SK-N-SH (cell line): ENCODE measurements at regions not wholly inside any gene's neighbourhood (a gene's known extent, or its start where the extent isn't known, plus 50 kb on each side); places are given as distances from the start of the nearest gene placed in this dataset.

Experiments used
- CTCF ChIA-PET: fragments of 300-600, 350-600 bp; formaldehyde crosslinking; extraction: SDS; loops from one replicate; lab custom pipeline; 2021; lab: Yijun Ruan, JAX
- POLR2A ChIA-PET: fragments of 350-600 bp; sonication (Branson Sonifier 250); formaldehyde crosslinking; extraction: SDS; loops from one replicate; lab custom pipeline; 2020; ENCODE audit warnings: antibody characterized with exemption, inconsistent platforms; lab: Yijun Ruan, JAX
- DNase-seq: peaks from one replicate; pipeline ENCODE4 v3.0.0; 2012
- H2AFZ ChIP-seq: fragments of 200-600 bp; sonication (generic); 2 replicates; pipeline ENCODE4 v1.8.1; 2016; ENCODE audit warnings: antibody characterized with exemption, mild to moderate bottlenecking, low read depth
- H3F3A ChIP-seq: fragments of 200-600 bp; sonication (generic); replicated peaks from 2 replicates; pipeline ENCODE3; 2016; ENCODE audit warnings: antibody characterized with exemption, mild to moderate bottlenecking; ENCODE audit not compliant: insufficient read depth
- H3K27ac ChIP-seq, 2 experiments: fragments of 200-500 bp in 1 of 2; fragments of 200-600 bp in 1 of 2; sonication (Bioruptor generic) in 1 of 2; sonication (generic), shearing (Covaris generic) in 1 of 2; 2 replicates each; pipeline versions ENCODE4 v1.5.1 to v1.6.1; 2014 to 2016; ENCODE audit warnings: low read depth in 2 of 2, inconsistent platforms in 1 of 2, low read length in 1 of 2, mild to moderate bottlenecking in 1 of 2, mixed read lengths in 1 of 2
- H3K27me3 ChIP-seq: fragments of 200-600 bp; sonication (generic), shearing (Covaris generic); 2 replicates; pipeline ENCODE4 v1.6.1; 2016; ENCODE audit warnings: mixed run types; ENCODE audit not compliant: insufficient read depth
- H3K36me3 ChIP-seq, 2 experiments: fragments of 200-500 bp in 1 of 2; fragments of 200-600 bp in 1 of 2; sonication (Bioruptor generic) in 1 of 2; sonication (generic) in 1 of 2; replicated peaks in 1 of 2; 2 replicates each; pipeline versions ENCODE3 to v1.5.1; 2014 to 2016; ENCODE audit warnings: low read length in 1 of 2, mild to moderate bottlenecking in 1 of 2; ENCODE audit not compliant: insufficient read depth in 2 of 2, control insufficient read depth in 1 of 2
- H3K4me1 ChIP-seq, 2 experiments: fragments of 200-500 bp in 1 of 2; fragments of 200-600 bp in 1 of 2; sonication (Bioruptor generic) in 1 of 2; sonication (generic), shearing (Covaris generic) in 1 of 2; 2 replicates each; pipeline versions ENCODE4 v1.5.1 to v1.6.1; 2014 to 2016; ENCODE audit warnings: low read depth in 1 of 2, low read length in 1 of 2, mixed run types in 1 of 2; ENCODE audit not compliant: insufficient read depth in 2 of 2, control insufficient read depth in 1 of 2
- H3K4me2 ChIP-seq: fragments of 200-600 bp; sonication (generic), shearing (Covaris generic); 2 replicates; pipeline ENCODE4 v1.6.1; 2017; ENCODE audit warnings: mixed run types
- H3K4me3 ChIP-seq, 2 experiments: fragments of 200-500 bp in 1 of 2; fragments of 200-600 bp in 1 of 2; sonication (Bioruptor generic) in 1 of 2; sonication (generic), shearing (Covaris generic) in 1 of 2; 2 replicates each; pipeline versions ENCODE4 v1.5.1 to v1.8.1; 2014 to 2016; ENCODE audit warnings: low read depth in 2 of 2, inconsistent platforms in 1 of 2, low read length in 1 of 2, mild to moderate bottlenecking in 1 of 2, mixed read lengths in 1 of 2, moderate library complexity in 1 of 2
- H3K79me2 ChIP-seq: fragments of 200-600 bp; sonication (generic); 2 replicates; pipeline ENCODE4 v1.8.1; 2017; ENCODE audit warnings: mild to moderate bottlenecking; ENCODE audit not compliant: insufficient read depth
- H3K9ac ChIP-seq: fragments of 200-600 bp; sonication (generic); 2 replicates; pipeline ENCODE4 v1.6.1; 2017; ENCODE audit warnings: mixed run types
- H3K9me2 ChIP-seq: fragments of 200-600 bp; sonication (generic); 2 replicates; pipeline ENCODE4 v1.6.1; 2017; ENCODE audit warnings: mixed run types
- H3K9me3 ChIP-seq: fragments of 200-600 bp; sonication (generic); 2 replicates; pipeline ENCODE4 v1.6.1; 2017; ENCODE audit warnings: mixed run types, mild to moderate bottlenecking, moderate library complexity
- H4K20me1 ChIP-seq: fragments of 200-600 bp; sonication (generic); 2 replicates; pipeline ENCODE4 v1.6.1; 2017; ENCODE audit warnings: mild to moderate bottlenecking, mixed run types; ENCODE audit not compliant: insufficient read depth
- CHD2 ChIP-seq: fragments of 150-350 bp; IDR thresholded peaks from 2 replicates; pipeline ENCODE4 v1.6.1; 2018; ENCODE audit warnings: low read length; ENCODE audit not compliant: partially characterized antibody
- CTCF ChIP-seq: fragments of 200-600 bp; sonication (generic); IDR thresholded peaks from 2 replicates; pipeline ENCODE4 v1.6.1; 2017; ENCODE audit warnings: antibody characterized with exemption, mild to moderate bottlenecking, moderate library complexity
- EP300 ChIP-seq, 2 experiments: IDR thresholded peaks; 2 replicates each; pipeline versions ENCODE4 v1.4.0 to v1.6.1; 2012; ENCODE audit warnings: borderline replicate concordance in 1 of 2, low read depth in 1 of 2, low read length in 1 of 2
- FOXM1 ChIP-seq: IDR thresholded peaks from 2 replicates; pipeline ENCODE4 v1.4.0; 2012; ENCODE audit warnings: low read depth, mild to moderate bottlenecking
- GABPA ChIP-seq: IDR thresholded peaks from 2 replicates; pipeline ENCODE4 v1.4.0; 2012; ENCODE audit warnings: low read depth, mild to moderate bottlenecking
- IRF3 ChIP-seq: fragments of 150-350 bp; IDR thresholded peaks from 2 replicates; pipeline ENCODE4 v1.6.1; 2016; ENCODE audit warnings: mild to moderate bottlenecking, low read depth, low read length
- JUND ChIP-seq: IDR thresholded peaks from 2 replicates; pipeline ENCODE4 v1.4.0; 2012
- MAX ChIP-seq: IDR thresholded peaks from 2 replicates; pipeline ENCODE4 v1.4.0; 2012; ENCODE audit warnings: low read depth
- MEF2A ChIP-seq: IDR thresholded peaks from 2 replicates; pipeline ENCODE4 v1.4.0; 2012; ENCODE audit warnings: low read depth, borderline replicate concordance
- PBX3 ChIP-seq: IDR thresholded peaks from 2 replicates; pipeline ENCODE4; 2012
- POLR2AphosphoS5 ChIP-seq: IDR thresholded peaks from 2 replicates; pipeline ENCODE4 v1.6.1; 2012; ENCODE audit warnings: low read depth, low read length
- RCOR1 ChIP-seq: fragments of 150-350 bp; IDR thresholded peaks from 2 replicates; pipeline ENCODE4 v1.6.1; 2017; ENCODE audit warnings: antibody characterized with exemption, low read length
- REST ChIP-seq: IDR thresholded peaks from 2 replicates; pipeline ENCODE4 v1.6.1; 2012; ENCODE audit warnings: mild to moderate bottlenecking, low read depth, low read length, moderate library complexity
- SIN3A ChIP-seq: IDR thresholded peaks from 2 replicates; pipeline ENCODE4 v1.6.1; 2012; ENCODE audit warnings: low read depth, mild to moderate bottlenecking, low read length, moderate library complexity, borderline replicate concordance
- TCF12 ChIP-seq: IDR thresholded peaks from 2 replicates; pipeline ENCODE4 v1.4.0; 2012
- TEAD4 ChIP-seq: IDR thresholded peaks from 2 replicates; pipeline ENCODE4 v1.4.0; 2012; ENCODE audit warnings: mild to moderate bottlenecking, borderline replicate concordance; ENCODE audit not compliant: insufficient read depth
- WGBS: methylation state at CpG from one replicate; pipeline ENCODE4 v1.1.6; 2017; ENCODE audit warnings: low lambda C conversion rate; 5-methylcytosine and 5-hydroxymethylcytosine counted together

GRCh38 chr9:118017607-118018122, 313.5 kb downstream of the TLR4 start:
- H3K4me2 ChIP-seq = no peak overlapping the region
- no peak overlapping the region for H3K9ac ChIP-seq
- H3K79me2 ChIP-seq = no peaks in the 10 kb centered on the region
- H3K4me1 ChIP-seq = no peaks in the 10 kb centered on the region
- 0% methylated on average over 1 of the region's 2 CpGs for WGBS
- ChIA-PET CTCF (no interaction called here), POLR2A (no interaction called here)
- TF ChIP-seq MAX (no peak), SIN3A (no peak), CTCF (no peak), TEAD4 (no peak), EP300 (IDR thresholded peaks at IDR 0.05; ENCODE audit: borderline replicate concordance in 1 of 2, low read depth in 1 of 2, low read length in 1 of 2) (no peak), JUND (no peak), GABPA (no peak)
- H3K9me2 ChIP-seq = no peaks in the 10 kb centered on the region
- no peak overlapping the region for H2AFZ ChIP-seq
- no peaks in the 10 kb centered on the region for H3K27me3 ChIP-seq
- no peaks in the 10 kb centered on the region for H4K20me1 ChIP-seq
- H3K9me3 ChIP-seq = no peaks in the 10 kb centered on the region
- H3F3A ChIP-seq = no peaks in the 10 kb centered on the region
- H3K36me3 ChIP-seq = no peaks in the 10 kb centered on the region
- DNase-seq = no peak
- no peak overlapping the region for H3K27ac ChIP-seq
- no peak overlapping the region for H3K4me3 ChIP-seq

GRCh38 chr9:118023644-118024043, 319.4 kb downstream of the TLR4 start:
- H3K4me1 ChIP-seq = no peaks in the 10 kb centered on the region; a peak in 2 of 4 replicates
- H3K27me3 ChIP-seq = no peaks in the 10 kb centered on the region
- no peaks in the 10 kb centered on the region for H3K36me3 ChIP-seq
- no peaks in the 10 kb centered on the region for H3F3A ChIP-seq
- TF ChIP-seq JUND (no peak), PBX3 (no peak), CHD2 (no peak), POLR2AphosphoS5 (no peak), MEF2A (no peak), TCF12 (no peak), RCOR1 (no peak), REST (no peak), IRF3 (no peak), GABPA (no peak), FOXM1 (no peak), MAX (no peak), EP300 (IDR thresholded peaks at IDR 0.05; ENCODE audit: borderline replicate concordance in 1 of 2, low read depth in 1 of 2, low read length in 1 of 2) (no peak)
- TF ChIP-seq, all 33 proteins: peak for 0
- Histone ChIP-seq H3K4me2 (no peak overlapping the region), H2AFZ (no peak overlapping the region), H3K4me3 (no peak overlapping the region), H3K9me2 (no peaks in the 10 kb centered on the region), H3K9me3 (no peaks in the 10 kb centered on the region), H4K20me1 (no peaks in the 10 kb centered on the region), H3K79me2 (no peaks in the 10 kb centered on the region), H3K27ac (no peak overlapping the region), H3K9ac (no peak overlapping the region)
- WGBS = 16% methylated on average over 2 of the region's 2 CpGs
- no peak for DNase-seq
- ChIA-PET CTCF (no interaction called here), POLR2A (no interaction called here)
